SH-SY5Y (cell line): ENCODE measurements at regions not wholly inside any gene's neighbourhood (a gene's known extent, or its start where the extent isn't known, plus 50 kb on each side); places are given as distances from the start of the nearest gene placed in this dataset.

Experiments
- GATA2 ChIP-seq: IDR thresholded peaks from 2 replicates; pipeline ENCODE4 v1.6.1; 2011; ENCODE audit warnings: mild to moderate bottlenecking, low read depth, low read length
- GATA3 ChIP-seq: IDR thresholded peaks from 2 replicates; pipeline ENCODE4 v1.6.1; 2011; ENCODE audit warnings: low read depth, mild to moderate bottlenecking, low read length, moderate library complexity

- TF ChIP-seq GATA2 (no peak), GATA3 (no peak)
These were observed 235.0 kb upstream of the HNMT start for GRCh38 chr2:137729305-137729704.

DNA sequence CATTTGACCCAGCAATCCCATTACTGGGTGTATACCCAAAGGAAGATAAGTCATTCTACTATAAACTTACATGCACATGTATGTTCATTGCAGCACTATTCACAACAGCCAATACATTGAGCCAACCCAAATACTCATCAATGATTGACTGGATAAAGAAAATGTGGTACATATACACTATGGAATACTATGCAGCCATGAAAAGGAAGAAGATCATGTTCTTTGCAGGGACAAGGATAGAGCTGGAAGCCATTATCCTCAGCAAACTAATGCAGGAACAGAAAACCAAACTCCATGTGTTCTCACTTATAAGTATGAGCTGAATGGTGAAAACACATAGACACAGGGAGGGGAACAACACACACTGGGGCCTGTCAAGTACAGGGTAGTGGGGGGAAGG is 226.7 kb upstream of the HNMT start:
- TF ChIP-seq GATA3 (no peak), GATA2 (no peak)

DNA sequence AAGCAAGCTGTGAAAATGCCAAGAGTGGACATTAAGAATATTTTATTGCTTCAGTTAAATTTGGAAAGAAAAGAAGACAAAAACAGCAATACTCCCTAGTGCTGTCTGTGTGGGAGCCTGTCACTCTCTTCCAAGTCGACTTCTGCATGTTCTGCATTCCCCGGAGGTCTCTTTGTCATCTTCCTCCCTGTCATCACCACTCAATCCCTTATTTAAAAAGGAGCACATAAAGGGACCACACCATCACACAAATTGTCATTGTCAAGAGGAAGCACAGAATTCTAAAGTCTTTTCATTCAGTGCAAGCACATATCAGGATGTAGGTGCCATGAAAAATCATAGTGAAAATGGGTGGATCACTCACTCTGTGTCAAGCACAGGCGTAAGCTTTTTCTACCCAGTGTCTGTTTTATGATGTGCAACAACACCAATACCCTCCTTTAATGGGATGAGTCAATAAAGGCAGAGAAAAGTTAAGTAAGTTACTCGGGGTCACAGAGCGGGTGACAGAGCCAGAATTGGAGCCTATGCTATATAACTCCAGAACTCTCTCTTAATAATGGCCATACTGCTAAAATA is 222.4 kb upstream of the HNMT start:
- TF ChIP-seq GATA3, result no peak
- no peak for TF ChIP-seq GATA2

DNA sequence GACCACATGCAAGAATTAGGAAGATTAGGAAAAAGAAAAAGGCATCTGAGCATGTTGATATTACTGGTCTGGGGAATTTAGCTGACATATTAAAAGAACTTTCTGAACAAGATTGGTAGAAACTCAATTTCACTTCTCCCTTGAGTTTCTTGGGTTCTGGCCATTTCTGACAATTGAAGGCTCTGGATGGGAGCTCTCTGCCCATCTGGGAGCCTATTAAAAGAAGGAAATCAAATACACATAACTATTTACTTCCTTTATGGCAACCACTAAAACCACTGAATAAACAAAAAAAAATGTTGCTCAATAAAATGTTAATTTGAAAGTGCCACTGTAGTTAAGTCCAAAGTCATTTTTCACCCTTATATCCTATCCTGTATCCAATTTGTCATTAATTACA is 216.8 kb upstream of the HNMT start:
- TF ChIP-seq GATA2 (no peak), GATA3 (no peak)

- TF ChIP-seq GATA3, result no peak
- no peak for TF ChIP-seq GATA2
These were observed 215.7 kb upstream of the HNMT start for GRCh38 chr2:137748533-137748932.

- no peak for TF ChIP-seq GATA2
These were observed 199.6 kb upstream of the HNMT start for GRCh38 chr2:137764646-137765045.

DNA sequence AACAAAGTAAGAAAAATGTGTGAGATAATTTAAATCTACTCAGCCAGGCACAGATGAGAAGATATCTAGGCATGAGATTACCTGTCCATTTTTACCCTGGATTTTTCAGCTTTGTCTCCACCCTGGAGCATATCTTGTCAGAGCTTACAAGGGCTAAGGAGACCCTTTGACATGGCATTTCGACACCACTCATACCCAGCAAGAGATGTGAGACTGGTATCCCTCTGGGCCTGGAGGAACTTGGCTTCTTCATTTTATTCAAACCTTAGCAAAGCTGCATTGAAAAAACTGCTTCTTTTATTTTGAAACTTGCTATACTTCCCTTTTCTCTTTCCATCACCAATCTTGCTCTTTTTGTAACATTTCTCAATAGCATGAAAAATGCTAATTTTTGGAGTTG is 194.9 kb upstream of the HNMT start:
- TF ChIP-seq GATA2 (no peak), GATA3 (no peak)

DNA sequence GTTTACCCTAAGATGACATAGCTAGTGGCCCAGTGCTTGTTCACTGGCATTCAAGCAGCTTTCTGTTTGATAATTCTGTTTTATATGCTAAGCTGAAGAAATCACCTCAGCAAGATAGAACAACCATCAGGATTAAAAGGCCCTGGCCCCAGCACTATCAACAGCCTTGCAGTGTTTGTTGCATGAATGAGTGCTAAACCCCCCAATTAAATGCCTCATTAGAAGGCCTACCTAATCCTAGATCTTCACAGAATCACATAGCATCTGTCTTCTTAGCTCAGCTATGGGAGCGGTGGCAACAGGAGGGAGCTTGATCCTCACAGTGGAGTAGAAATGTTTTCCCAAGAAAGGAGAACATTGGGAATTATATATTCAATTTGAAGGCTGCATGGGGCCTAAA is 194.1 kb upstream of the HNMT start:
- TF ChIP-seq GATA3 (no peak), GATA2 (no peak)

GRCh38 chr2:137771064-137771463 is 193.2 kb upstream of the HNMT start:
- TF ChIP-seq GATA2 (no peak), GATA3 (no peak)

DNA sequence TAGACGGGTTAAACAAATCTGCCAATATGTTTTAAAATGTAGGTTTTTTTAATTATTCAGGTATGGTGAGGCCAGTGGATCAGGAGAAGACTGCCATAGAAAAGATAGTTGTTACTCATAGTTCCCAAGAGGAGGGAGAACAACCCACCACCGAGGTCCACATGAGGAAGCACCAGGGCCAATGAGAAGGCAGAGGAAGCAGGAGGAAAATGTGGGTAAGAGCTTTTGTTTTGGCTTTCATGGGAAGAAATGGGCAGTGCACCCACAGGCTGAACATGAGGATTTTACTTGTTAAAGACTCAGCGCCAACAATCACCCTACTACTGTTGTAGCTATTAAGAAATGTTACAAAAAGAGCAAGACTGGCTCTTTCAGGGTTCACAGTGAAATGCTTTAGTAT is 191.8 kb upstream of the HNMT start:
- TF ChIP-seq GATA3 (no peak), GATA2 (no peak)

GRCh38 chr2:137775529-137775928 is 188.7 kb upstream of the HNMT start:
- TF ChIP-seq GATA2, result no peak

GRCh38 chr2:137776697-137777096 is 187.6 kb upstream of the HNMT start:
- TF ChIP-seq GATA3 (no peak), GATA2 (no peak)

- TF ChIP-seq GATA3, result no peak
These were observed 166.6 kb upstream of the HNMT start for GRCh38 chr2:137797641-137798040.

- no peak for TF ChIP-seq GATA2
- TF ChIP-seq GATA3, result no peak
These were observed 164.7 kb upstream of the HNMT start for GRCh38 chr2:137799600-137799999.

DNA sequence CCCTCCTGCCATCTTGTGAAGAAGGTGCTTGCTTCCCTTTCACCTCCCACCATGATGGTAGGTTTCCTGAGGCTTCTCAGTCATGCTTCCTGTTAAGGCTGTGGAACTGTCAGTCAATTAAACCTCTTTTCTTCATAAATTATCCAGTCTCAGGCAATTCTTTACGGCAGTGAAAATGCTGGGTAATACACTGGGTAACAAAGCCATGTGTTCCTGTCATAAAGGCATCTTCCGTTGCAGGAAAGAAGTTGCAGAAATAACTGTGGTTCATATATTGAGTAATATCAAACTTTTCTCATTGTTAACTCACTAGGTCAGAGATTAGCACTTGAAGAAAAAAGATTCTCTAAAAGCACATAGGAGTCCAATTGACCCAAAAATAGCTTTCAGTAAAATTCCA is 163.9 kb upstream of the HNMT start:
- no peak for TF ChIP-seq GATA3
- no peak for TF ChIP-seq GATA2

- TF ChIP-seq GATA3, result no peak
- no peak for TF ChIP-seq GATA2
These were observed 163.0 kb upstream of the HNMT start for GRCh38 chr2:137801228-137801627.
